ENCODE measurements at regions not wholly inside any gene's neighbourhood (a gene's known extent, or its start where the extent isn't known, plus 50 kb on each side); places are given as distances from the start of the nearest gene placed in this dataset.

- H3K4me3 ChIP-seq (ENCODE audit: low read depth, low read length) = no peak overlapping the region
- no peak for DNase-seq (ENCODE audit: low read depth)
- TF ChIP-seq CTCF (IDR thresholded peaks at IDR 0.05; ENCODE audit: insufficient read depth, low read depth, low read length, missing control alignments) = no peak
These were observed 236.9 kb downstream of the THBS2 start for GRCh38 chr6:169016758-169017157.

- TF ChIP-seq CTCF (IDR thresholded peaks at IDR 0.05; ENCODE audit: insufficient read depth, low read depth, low read length, missing control alignments) = no peak
- no peak overlapping the region for H3K4me3 ChIP-seq (ENCODE audit: low read depth, low read length)
- no peak for DNase-seq (ENCODE audit: low read depth)
These were observed 239.1 kb downstream of the THBS2 start for GRCh38 chr6:169014211-169015197.

- no peak for TF ChIP-seq CTCF (IDR thresholded peaks at IDR 0.05; ENCODE audit: insufficient read depth, low read depth, low read length, missing control alignments)
- H3K4me3 ChIP-seq (ENCODE audit: low read depth, low read length) = no peak overlapping the region
- no peak for DNase-seq (ENCODE audit: low read depth)
These were observed 244.0 kb downstream of the THBS2 start for GRCh38 chr6:169009628-169010027.

GRCh38 chr6:169008641-169009257 lies 244.9 kb downstream of the THBS2 start:
- DNase-seq (ENCODE audit: low read depth) = no peak
- H3K4me3 ChIP-seq (ENCODE audit: low read depth, low read length) = no peak overlapping the region
- no peak for TF ChIP-seq CTCF (IDR thresholded peaks at IDR 0.05; ENCODE audit: insufficient read depth, low read depth, low read length, missing control alignments)

GRCh38 chr6:169005166-169005565 lies 248.5 kb downstream of the THBS2 start:
- DNase-seq (ENCODE audit: low read depth) = no peak
- H3K4me3 ChIP-seq (ENCODE audit: low read depth, low read length) = no peak overlapping the region
- no peak for TF ChIP-seq CTCF (IDR thresholded peaks at IDR 0.05; ENCODE audit: insufficient read depth, low read depth, low read length, missing control alignments)

- no peak overlapping the region for H3K4me3 ChIP-seq (ENCODE audit: low read depth, low read length)
- TF ChIP-seq CTCF (IDR thresholded peaks at IDR 0.05; ENCODE audit: insufficient read depth, low read depth, low read length, missing control alignments) = no peak
- DNase-seq (ENCODE audit: low read depth) = no peak
These were observed 253.6 kb downstream of the THBS2 start for GRCh38 chr6:169000022-169000421.
